ENCODE measurements at regions not wholly inside any gene's neighbourhood (a gene's known extent, or its start where the extent isn't known, plus 50 kb on each side); places are given as distances from the start of the nearest gene placed in this dataset.

DNA sequence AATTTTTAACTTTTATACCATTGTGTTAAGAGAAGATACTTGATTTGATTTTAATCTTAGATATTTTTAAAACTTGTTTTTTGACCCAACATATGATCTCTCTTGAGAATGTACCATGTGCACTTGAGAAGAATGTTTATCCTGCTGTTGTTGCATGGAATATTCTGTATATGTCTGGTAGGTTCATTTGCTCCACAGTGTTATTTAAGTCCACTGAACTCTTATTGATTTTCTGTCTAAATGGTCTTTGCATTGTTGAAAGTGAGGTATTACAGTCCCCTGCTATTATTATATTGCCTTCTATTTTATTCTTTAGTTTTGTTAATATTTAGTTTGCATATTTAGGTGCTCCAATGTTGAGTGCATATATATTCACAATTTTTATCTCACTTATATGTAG is 397.3 kb upstream of the CCDC179 start:
- TF ChIP-seq CTCF (IDR thresholded peaks at IDR 0.05) = no peak
- no peak for TF ChIP-seq POLR2A (IDR thresholded peaks at IDR 0.05)
